GM13976 (cell line): ENCODE measurements at regions not wholly inside any gene's neighbourhood (a gene's known extent, or its start where the extent isn't known, plus 50 kb on each side); places are given as distances from the start of the nearest gene placed in this dataset.

Source experiments
- DNase-seq: peaks from one replicate; pipeline ENCODE4 v3.0.0; 2012; ENCODE audit warnings: low spot score
- CTCF ChIP-seq: IDR thresholded peaks from 2 replicates; pipeline ENCODE4 v1.5.1; 2012; ENCODE audit warnings: borderline replicate concordance, mild to moderate bottlenecking; ENCODE audit not compliant: insufficient read depth; ENCODE audit errors: extremely low read depth, missing control alignments, control extremely low read depth
- in situ Hi-C: fragments of 300-500 bp; cut with MboI; formaldehyde crosslinking; loops from one replicate; pipeline ENCODE4 v1.12.0; 2022; ENCODE audit warnings: low sequenced_read_pairs, mixed read lengths, inconsistent platforms; ENCODE audit not compliant: unreplicated experiment

- in situ Hi-C loops: loop anchor here (10.0 to 25.0 kb wide), 5 partner anchors 170 to 898 kb away; no protein-coding TSS in a partner anchor
- no peak for TF ChIP-seq CTCF
Measured at GRCh38 chr14:65164825-65165135, 62.5 kb upstream of the MAX start.

DNA sequence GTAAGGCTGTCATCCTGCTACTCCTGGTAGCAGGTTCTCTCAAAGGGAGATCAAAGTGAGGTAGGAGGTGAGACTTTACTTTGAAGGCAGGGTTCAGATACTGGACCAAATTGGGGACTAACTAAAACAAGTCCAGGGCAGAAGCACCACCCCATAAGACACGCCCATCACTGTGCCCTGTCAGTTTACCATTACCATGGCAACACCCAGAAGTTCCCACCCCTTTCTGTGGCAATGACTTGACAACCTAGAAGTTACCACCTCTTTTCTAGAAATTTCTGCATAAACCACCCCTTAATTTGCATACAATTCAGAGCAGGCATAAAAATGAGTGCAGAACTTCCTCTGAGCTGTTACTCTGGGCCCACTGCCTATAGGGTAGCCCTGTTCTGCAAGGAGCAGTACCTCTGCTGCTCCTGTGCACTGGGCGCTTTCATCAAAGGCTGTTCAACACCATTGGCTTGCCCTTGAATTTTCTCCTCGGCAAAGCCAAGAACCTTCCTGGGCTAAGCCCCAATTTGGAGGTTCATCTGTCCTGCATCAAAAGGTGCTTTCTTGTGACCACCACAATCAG lies 64.8 kb upstream of the MAX start:
- no peak for TF ChIP-seq CTCF
- DNase-seq: no peak
- in situ Hi-C loops: loop anchor here (10.0 to 25.0 kb wide), 5 partner anchors 172 to 895 kb away; no protein-coding TSS in a partner anchor

More at GRCh38 chr14:65164825-65165135, 62.5 kb upstream of the MAX start:
- DNase-seq: no peak

DNA sequence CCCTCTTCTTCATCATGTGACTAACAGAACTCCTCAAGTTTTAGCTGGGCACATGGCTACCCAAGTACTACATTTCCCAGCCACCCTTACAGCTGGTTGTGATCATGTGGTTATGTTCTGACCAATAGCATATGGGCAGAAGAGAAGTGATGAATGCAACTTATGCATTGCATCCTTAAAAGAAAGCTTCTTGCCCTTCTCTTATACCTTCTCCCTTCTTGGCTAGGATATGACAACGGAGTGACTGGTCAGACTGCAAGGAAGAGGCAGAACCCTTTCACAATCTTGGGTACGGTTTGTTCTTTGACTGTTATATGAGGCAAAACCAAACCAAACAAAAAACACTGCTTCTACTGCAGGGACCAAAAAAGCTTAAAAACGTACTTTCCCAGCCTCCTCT lies 66.5 kb upstream of the MAX start:
- in situ Hi-C loops: loop anchor here (10.0 to 25.0 kb wide), 5 partner anchors 174 to 893 kb away; no protein-coding TSS in a partner anchor
- TF ChIP-seq CTCF: no peak
- DNase-seq: no peak

DNA sequence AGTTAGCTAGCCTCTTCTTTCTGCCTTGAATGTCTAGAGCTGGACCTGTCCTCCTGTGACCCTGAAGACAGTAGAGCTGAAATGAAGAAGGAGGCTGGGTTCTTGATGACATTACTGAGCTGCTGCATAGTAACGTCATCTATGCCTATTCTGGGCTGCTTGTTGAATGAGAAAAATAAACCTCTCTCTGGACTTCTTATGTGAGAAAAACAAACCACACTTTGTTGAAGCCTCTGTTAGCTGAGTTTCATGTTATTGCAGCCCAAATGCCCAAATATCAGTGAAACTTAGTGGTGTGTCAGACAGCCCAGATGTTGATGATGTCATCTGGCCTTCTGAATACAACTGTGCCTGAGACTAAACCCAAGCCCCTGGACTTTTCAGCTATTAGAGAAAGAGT lies 67.0 kb upstream of the MAX start:
- DNase-seq: peak; percentile 80
- TF ChIP-seq CTCF: no peak
- in situ Hi-C loops: loop anchor here (10.0 to 25.0 kb wide), 5 partner anchors 175 to 893 kb away; no protein-coding TSS in a partner anchor

DNA sequence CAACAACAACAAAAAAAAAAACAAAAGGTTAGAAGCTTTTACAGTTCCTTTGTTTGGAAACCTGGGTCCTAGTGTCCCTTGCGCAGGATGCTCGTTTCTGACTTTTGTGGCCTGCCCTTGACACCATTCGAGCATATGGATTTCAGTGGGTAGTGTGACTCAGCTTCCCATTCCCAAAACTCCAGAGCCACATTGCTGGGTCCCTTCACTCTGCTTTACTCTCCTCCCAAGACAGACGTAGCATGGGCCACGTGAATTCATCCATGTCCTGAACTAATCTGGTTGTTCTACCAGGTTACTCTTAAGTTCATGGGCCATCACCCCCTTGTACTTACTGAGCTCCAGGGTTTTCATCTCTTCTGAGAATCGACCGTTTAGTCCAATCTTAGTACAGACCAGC lies 68.0 kb upstream of the MAX start:
- DNase-seq: no peak
- in situ Hi-C loops: loop anchor here (25.0 kb wide), 1 partner anchor 892 kb away; no protein-coding TSS in a partner anchor
- no peak for TF ChIP-seq CTCF

DNA sequence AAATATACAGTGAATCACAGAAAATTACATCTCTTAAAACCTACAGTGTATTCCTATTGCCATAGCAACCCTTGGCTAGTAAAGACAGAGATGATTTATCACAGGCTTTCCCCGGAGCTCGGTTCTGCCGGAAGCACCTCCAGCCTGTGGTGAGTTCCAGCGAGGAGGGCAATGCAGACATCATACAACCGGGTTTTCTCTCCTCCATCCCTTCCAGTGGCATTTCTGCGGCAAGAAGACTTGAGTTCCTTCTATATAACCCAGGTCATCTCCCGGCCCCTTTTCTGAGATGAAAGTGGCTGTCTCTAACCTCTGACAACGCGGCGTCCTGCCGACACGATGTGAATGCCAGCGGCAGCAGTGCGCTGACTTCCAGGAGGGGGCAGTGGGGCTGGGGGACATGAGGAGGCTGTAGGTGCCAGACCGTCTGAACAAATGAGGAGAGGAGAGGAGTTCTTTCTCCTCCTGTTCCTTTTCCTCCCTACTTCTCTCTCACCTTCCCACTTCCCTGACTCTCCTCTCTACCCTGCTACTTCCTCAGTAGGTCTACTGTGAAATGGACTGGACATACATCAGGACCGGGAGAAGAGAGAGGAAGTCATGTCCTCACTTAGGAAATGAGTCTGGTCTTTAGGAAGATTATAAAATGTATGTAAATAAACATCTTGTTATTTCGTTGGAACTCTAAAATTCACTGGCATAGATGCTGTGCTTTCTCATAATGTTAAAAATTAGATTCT lies 68.6 kb upstream of the MAX start:
- in situ Hi-C loops: loop anchor here (25.0 kb wide), 1 partner anchor 891 kb away; no protein-coding TSS in a partner anchor
- DNase-seq: peak; percentile 60
- TF ChIP-seq CTCF: peak; percentile 32
